ENCODE measurements at regions not wholly inside any gene's neighbourhood (a gene's known extent, or its start where the extent isn't known, plus 50 kb on each side); places are given as distances from the start of the nearest gene placed in this dataset.

GRCh38 chr13:32938907-32939306 is 77.3 kb upstream of the KL start:
- H3K9me3 ChIP-seq (ENCODE audit: control insufficient read depth, low read depth, low read length) = no peaks in the 10 kb centered on the region
- no peak overlapping the region for H4K8ac ChIP-seq (replicated peaks; ENCODE audit: insufficient read length, low read depth, low read length)
- Mint-ChIP-seq H3K4me1 (no peaks in the 10 kb centered on the region), H3K27ac (peak overlapping the region in 1 of 3 experiments; percentile 52; a peak in 1 of 7 replicates), H3K36me3 (ENCODE audit: insufficient read depth in 1 of 3, low read depth in 3 of 3) (no peaks in the 10 kb centered on the region; a peak in 1 of 7 replicates), H3K27me3 (ENCODE audit: low read depth) (no peaks in the 10 kb centered on the region; the same call in none of the 2 replicates), H3K4me3 (no peak overlapping the region), H3K9me3 (peaks cover 3 to 12% of the 10 kb centered on the region in 2 experiments; a peak in 2 of 5 replicates)
- no peak overlapping the region for H3K4me2 ChIP-seq (ENCODE audit: insufficient read depth, insufficient read length, low read length)
- no peak for DNase-seq
- no peak overlapping the region for H2BK15ac ChIP-seq (ENCODE audit: low read depth, low read length)
- no peaks in the 10 kb centered on the region for H3K79me2 ChIP-seq (ENCODE audit: insufficient read depth, low read length)
- no peak overlapping the region for H2BK12ac ChIP-seq (ENCODE audit: insufficient read length, low read depth, low read length)
- no peak overlapping the region for H2BK20ac ChIP-seq (ENCODE audit: low read depth, low read length, poor library complexity, severe bottlenecking)
- H3K79me1 ChIP-seq (ENCODE audit: insufficient read depth, low read depth, low read length, poor library complexity, severe bottlenecking) = no peaks in the 10 kb centered on the region
- no peaks in the 10 kb centered on the region for H3K27me3 ChIP-seq (ENCODE audit: insufficient read depth, low read length)
- no peak overlapping the region for H2AFZ ChIP-seq (ENCODE audit: low read length)
- H3K4ac ChIP-seq (ENCODE audit: low read depth, low read length) = no peak overlapping the region
- no peak overlapping the region for H3T11ph ChIP-seq (ENCODE audit: low read length)
- TF ChIP-seq CTCF (conservative IDR thresholded peaks at IDR 0.05) = no peak
- H4K91ac ChIP-seq (ENCODE audit: insufficient read length, low read depth, low read length) = no peak overlapping the region
- H3K27ac ChIP-seq (ENCODE audit: insufficient read length, low read depth, low read length) = no peak overlapping the region
- H3K23me2 ChIP-seq (ENCODE audit: insufficient read length, low read depth, low read length, poor library complexity, severe bottlenecking) = no peaks in the 10 kb centered on the region
- H2BK120ac ChIP-seq (ENCODE audit: low read depth, low read length, poor library complexity, severe bottlenecking) = no peak overlapping the region
- no peak overlapping the region for H4K5ac ChIP-seq (ENCODE audit: insufficient read length, low read depth, low read length)
- no peak overlapping the region for H3K56ac ChIP-seq (ENCODE audit: insufficient read length, low read depth, low read length)
- no peak overlapping the region for H2AK5ac ChIP-seq (ENCODE audit: insufficient read length, low read length)
- H2BK5ac ChIP-seq (ENCODE audit: insufficient read length, low read length) = no peak overlapping the region
- no CpG with 5 or more reads among the region's 2 CpGs for WGBS (ENCODE audit: extremely low coverage, insufficient read length, low lambda C conversion rate)
- no peak overlapping the region for H3K14ac ChIP-seq (ENCODE audit: insufficient read depth, low read length)
- no peaks in the 10 kb centered on the region for H4K20me1 ChIP-seq (ENCODE audit: control insufficient read depth, insufficient read depth, insufficient read length)
- no peak overlapping the region for H3K23ac ChIP-seq (ENCODE audit: insufficient read length, low read depth, low read length)
- no peak overlapping the region for H3K9ac ChIP-seq (ENCODE audit: extremely low read depth, insufficient read length, low read length)
- no peaks in the 10 kb centered on the region for H3K4me1 ChIP-seq (ENCODE audit: insufficient read depth, low read length)
- no peak overlapping the region for H3K18ac ChIP-seq (ENCODE audit: insufficient read length, low read depth, low read length)

Measured in H9 (cell line).